Epithelial cell of proximal tubule (primary cell): ENCODE measurements at regions not wholly inside any gene's neighbourhood (a gene's known extent, or its start where the extent isn't known, plus 50 kb on each side); places are given as distances from the start of the nearest gene placed in this dataset.
"Not testable (repeated sequence)": the region's sequence is repeated elsewhere in the genome, so short reads cannot be mapped to it uniquely, and the experiment has no call there.

ENCODE experiments used
- DNase-seq: peaks from one replicate; pipeline ENCODE4 v3.0.0-alpha.2; 2011; ENCODE audit warnings: low read depth
- H3K4me3 ChIP-seq: 2 replicates; pipeline ENCODE4 v1.5.1; 2011; ENCODE audit warnings: low read depth, mild to moderate bottlenecking, low read length
- CTCF ChIP-seq: conservative IDR thresholded peaks from 2 replicates; pipeline ENCODE4 v1.5.1; 2012; ENCODE audit warnings: low read depth, mild to moderate bottlenecking, low read length

GRCh38 chr10:33776419-33777070, 442.1 kb upstream of the NRP1 start:
- DNase-seq, result no peak
- TF ChIP-seq CTCF, result no peak
- H3K4me3 ChIP-seq, result no peak overlapping the region

GRCh38 chr10:33774857-33775256, 440.4 kb upstream of the NRP1 start:
- no peak for DNase-seq
- TF ChIP-seq CTCF, result no peak

GRCh38 chr10:33773886-33774480, 439.5 kb upstream of the NRP1 start:
- no peak overlapping the region for H3K4me3 ChIP-seq
- DNase-seq, result no peak
- TF ChIP-seq CTCF, result no peak

More at GRCh38 chr10:33774857-33775256, 440.4 kb upstream of the NRP1 start:
- no peak overlapping the region for H3K4me3 ChIP-seq

- no peak overlapping the region for H3K4me3 ChIP-seq
- DNase-seq, result no peak
- TF ChIP-seq CTCF, result no peak
These were observed 438.7 kb upstream of the NRP1 start for GRCh38 chr10:33773253-33773573.

GRCh38 chr10:33772370-33773252, 438.1 kb upstream of the NRP1 start:
- DNase-seq, result no peak
- no peak for TF ChIP-seq CTCF
- no peak overlapping the region for H3K4me3 ChIP-seq

GRCh38 chr10:33771856-33772255, 437.4 kb upstream of the NRP1 start:
- not testable (repeated sequence) for DNase-seq

GRCh38 chr10:33764694-33765185, 430.3 kb upstream of the NRP1 start:
- TF ChIP-seq CTCF, result no peak
- DNase-seq, result no peak
- H3K4me3 ChIP-seq, result no peak overlapping the region

More at GRCh38 chr10:33771856-33772255, 437.4 kb upstream of the NRP1 start:
- not testable (repeated sequence) for H3K4me3 ChIP-seq
